ENCODE measurements at regions not wholly inside any gene's neighbourhood (a gene's known extent, or its start where the extent isn't known, plus 50 kb on each side); places are given as distances from the start of the nearest gene placed in this dataset.
"Not testable (repeated sequence)": the region's sequence is repeated elsewhere in the genome, so short reads cannot be mapped to it uniquely, and the experiment has no call there.

GRCh38 chr12:23277831-23278230 lies 652.9 kb downstream of the ETNK1 start:
- no peak for ATAC-seq
- no peak for DNase-seq
- Mint-ChIP-seq H3K4me3 (no peak overlapping the region), H3K27me3 (ENCODE audit: low read depth) (no peaks in the 10 kb centered on the region), H3K9me3 (ENCODE audit: insufficient read depth) (no peaks in the 10 kb centered on the region), H3K36me3 (ENCODE audit: low read depth) (no peaks in the 10 kb centered on the region), H3K27ac (no peak overlapping the region), H3K4me1 (ENCODE audit: low read depth) (no peaks in the 10 kb centered on the region)
- CTCF ChIA-PET: no interaction called here
- POLR2A ChIA-PET: no interaction called here

GRCh38 chr12:23281295-23281694 lies 656.3 kb downstream of the ETNK1 start:
- Mint-ChIP-seq H3K36me3 (ENCODE audit: low read depth) (no peaks in the 10 kb centered on the region), H3K4me3 (no peak overlapping the region), H3K9me3 (ENCODE audit: insufficient read depth) (no peaks in the 10 kb centered on the region), H3K27me3 (ENCODE audit: low read depth) (no peaks in the 10 kb centered on the region), H3K4me1 (ENCODE audit: low read depth) (no peaks in the 10 kb centered on the region), H3K27ac (no peak overlapping the region)
- no peak for ATAC-seq
- no peak for DNase-seq
- ChIA-PET CTCF (no interaction called here), POLR2A (no interaction called here)

GRCh38 chr12:23282701-23283100 lies 657.7 kb downstream of the ETNK1 start:
- POLR2A ChIA-PET: no interaction called here
- H3K27me3 Mint-ChIP-seq (ENCODE audit: low read depth): no peaks in the 10 kb centered on the region

GRCh38 chr12:23285764-23286530 lies 661.0 kb downstream of the ETNK1 start:
- POLR2A ChIA-PET; DNase-seq; H3K4me1 Mint-ChIP-seq (ENCODE audit: low read depth); H3K36me3 Mint-ChIP-seq (ENCODE audit: low read depth); H3K27me3 Mint-ChIP-seq (ENCODE audit: low read depth); ATAC-seq; H3K27ac Mint-ChIP-seq; H3K4me3 Mint-ChIP-seq; H3K9me3 Mint-ChIP-seq (ENCODE audit: insufficient read depth); CTCF ChIA-PET: not testable (repeated sequence)

More at GRCh38 chr12:23282701-23283100, 657.7 kb downstream of the ETNK1 start:
- Mint-ChIP-seq H3K9me3 (ENCODE audit: insufficient read depth) (no peaks in the 10 kb centered on the region), H3K27ac (no peak overlapping the region), H3K36me3 (ENCODE audit: low read depth) (no peaks in the 10 kb centered on the region), H3K4me3 (no peak overlapping the region), H3K4me1 (ENCODE audit: low read depth) (no peaks in the 10 kb centered on the region)
- CTCF ChIA-PET: no interaction called here
- DNase-seq: no peak
- no peak for ATAC-seq

- no peak for DNase-seq
- ChIA-PET CTCF (no interaction called here), POLR2A (no interaction called here)
- no peak for ATAC-seq
- Mint-ChIP-seq H3K4me1 (ENCODE audit: low read depth) (no peaks in the 10 kb centered on the region), H3K27ac (no peak overlapping the region), H3K9me3 (ENCODE audit: insufficient read depth) (no peaks in the 10 kb centered on the region), H3K36me3 (ENCODE audit: low read depth) (no peaks in the 10 kb centered on the region), H3K4me3 (no peak overlapping the region), H3K27me3 (ENCODE audit: low read depth) (no peaks in the 10 kb centered on the region)
These were observed 658.7 kb downstream of the SOX5 start for GRCh38 chr12:23290627-23291330.

- H3K27me3 Mint-ChIP-seq (ENCODE audit: low read depth): no peaks in the 10 kb centered on the region
- ChIA-PET CTCF (interaction anchor here (1.5 kb wide), 1 partner anchor 24 kb away, joined by 5 read pairs; no protein-coding TSS in a partner anchor), POLR2A (no interaction called here)
- peaks cover 2% of the 10 kb centered on the region for H3K9me3 Mint-ChIP-seq (ENCODE audit: insufficient read depth)
- DNase-seq (no peak), ATAC-seq (no peak)
- H3K4me3 Mint-ChIP-seq: no peak overlapping the region
- no peaks in the 10 kb centered on the region for H3K36me3 Mint-ChIP-seq (ENCODE audit: low read depth)
- H3K4me1 Mint-ChIP-seq (ENCODE audit: low read depth): no peaks in the 10 kb centered on the region
- H3K27ac Mint-ChIP-seq: no peak overlapping the region
These were observed 646.2 kb downstream of the SOX5 start for GRCh38 chr12:23303220-23303619.

- Mint-ChIP-seq H3K36me3 (ENCODE audit: low read depth) (no peaks in the 10 kb centered on the region), H3K4me3 (no peak overlapping the region), H3K27me3 (ENCODE audit: low read depth) (no peaks in the 10 kb centered on the region), H3K27ac (no peak overlapping the region), H3K9me3 (ENCODE audit: insufficient read depth) (peaks cover 2% of the 10 kb centered on the region), H3K4me1 (ENCODE audit: low read depth) (no peaks in the 10 kb centered on the region)
- POLR2A ChIA-PET: no interaction called here
- no peak for DNase-seq
- CTCF ChIA-PET: no interaction called here
- ATAC-seq: no peak
These were observed 645.6 kb downstream of the SOX5 start for GRCh38 chr12:23303821-23304220.

GRCh38 chr12:23333938-23334337 lies 615.5 kb downstream of the SOX5 start:
- DNase-seq: no peak
- no peak for ATAC-seq
- ChIA-PET CTCF (no interaction called here), POLR2A (interaction anchor here (0.6 kb wide), 1 partner anchor 1719 kb away, joined by 4 read pairs; a partner anchor contains a TSS)
- Mint-ChIP-seq H3K36me3 (ENCODE audit: low read depth) (no peaks in the 10 kb centered on the region), H3K27me3 (ENCODE audit: low read depth) (no peaks in the 10 kb centered on the region), H3K4me3 (no peak overlapping the region), H3K4me1 (ENCODE audit: low read depth) (no peaks in the 10 kb centered on the region), H3K27ac (no peak overlapping the region), H3K9me3 (ENCODE audit: insufficient read depth) (peaks cover 5% of the 10 kb centered on the region)

GRCh38 chr12:23335593-23335992 lies 613.9 kb downstream of the SOX5 start:
- ATAC-seq: no peak
- CTCF ChIA-PET: no interaction called here
- H3K9me3 Mint-ChIP-seq (ENCODE audit: insufficient read depth): peaks cover 5% of the 10 kb centered on the region
- no peak overlapping the region for H3K4me3 Mint-ChIP-seq
- no peak for DNase-seq
- POLR2A ChIA-PET: no interaction called here
- H3K27ac Mint-ChIP-seq: no peak overlapping the region
- H3K27me3 Mint-ChIP-seq (ENCODE audit: low read depth): no peaks in the 10 kb centered on the region
- H3K4me1 Mint-ChIP-seq (ENCODE audit: low read depth): no peaks in the 10 kb centered on the region
- no peaks in the 10 kb centered on the region for H3K36me3 Mint-ChIP-seq (ENCODE audit: low read depth)

- H3K4me1 Mint-ChIP-seq (ENCODE audit: low read depth): no peaks in the 10 kb centered on the region
- ChIA-PET CTCF (no interaction called here), POLR2A (no interaction called here)
- H3K36me3 Mint-ChIP-seq (ENCODE audit: low read depth): no peaks in the 10 kb centered on the region
- ATAC-seq: no peak
- H3K9me3 Mint-ChIP-seq (ENCODE audit: insufficient read depth): peaks cover 5% of the 10 kb centered on the region
- no peak overlapping the region for H3K27ac Mint-ChIP-seq
- DNase-seq: no peak
- H3K27me3 Mint-ChIP-seq (ENCODE audit: low read depth): no peaks in the 10 kb centered on the region
- no peak overlapping the region for H3K4me3 Mint-ChIP-seq
These were observed 612.3 kb downstream of the SOX5 start for GRCh38 chr12:23337213-23337612.

- CTCF ChIA-PET: no interaction called here
- DNase-seq: no peak
- H3K27ac Mint-ChIP-seq: no peak overlapping the region
- no peak overlapping the region for H3K4me3 Mint-ChIP-seq
- POLR2A ChIA-PET: no interaction called here
- no peaks in the 10 kb centered on the region for H3K27me3 Mint-ChIP-seq (ENCODE audit: low read depth)
- no peaks in the 10 kb centered on the region for H3K9me3 Mint-ChIP-seq (ENCODE audit: insufficient read depth)
- no peak for ATAC-seq
- H3K4me1 Mint-ChIP-seq (ENCODE audit: low read depth): no peaks in the 10 kb centered on the region
- H3K36me3 Mint-ChIP-seq (ENCODE audit: low read depth): no peaks in the 10 kb centered on the region
These were observed 609.1 kb downstream of the SOX5 start for GRCh38 chr12:23340351-23340750.

- Mint-ChIP-seq H3K9me3 (ENCODE audit: insufficient read depth) (no peaks in the 10 kb centered on the region), H3K4me3 (no peak overlapping the region), H3K36me3 (ENCODE audit: low read depth) (no peaks in the 10 kb centered on the region), H3K27me3 (ENCODE audit: low read depth) (no peaks in the 10 kb centered on the region), H3K27ac (no peak overlapping the region), H3K4me1 (ENCODE audit: low read depth) (no peaks in the 10 kb centered on the region)
- ChIA-PET POLR2A (no interaction called here), CTCF (no interaction called here)
- no peak for DNase-seq
- no peak for ATAC-seq
These were observed 607.1 kb downstream of the SOX5 start for GRCh38 chr12:23342407-23342806.
